ENCODE measurements at regions not wholly inside any gene's neighbourhood (a gene's known extent, or its start where the extent isn't known, plus 50 kb on each side); places are given as distances from the start of the nearest gene placed in this dataset.

DNA sequence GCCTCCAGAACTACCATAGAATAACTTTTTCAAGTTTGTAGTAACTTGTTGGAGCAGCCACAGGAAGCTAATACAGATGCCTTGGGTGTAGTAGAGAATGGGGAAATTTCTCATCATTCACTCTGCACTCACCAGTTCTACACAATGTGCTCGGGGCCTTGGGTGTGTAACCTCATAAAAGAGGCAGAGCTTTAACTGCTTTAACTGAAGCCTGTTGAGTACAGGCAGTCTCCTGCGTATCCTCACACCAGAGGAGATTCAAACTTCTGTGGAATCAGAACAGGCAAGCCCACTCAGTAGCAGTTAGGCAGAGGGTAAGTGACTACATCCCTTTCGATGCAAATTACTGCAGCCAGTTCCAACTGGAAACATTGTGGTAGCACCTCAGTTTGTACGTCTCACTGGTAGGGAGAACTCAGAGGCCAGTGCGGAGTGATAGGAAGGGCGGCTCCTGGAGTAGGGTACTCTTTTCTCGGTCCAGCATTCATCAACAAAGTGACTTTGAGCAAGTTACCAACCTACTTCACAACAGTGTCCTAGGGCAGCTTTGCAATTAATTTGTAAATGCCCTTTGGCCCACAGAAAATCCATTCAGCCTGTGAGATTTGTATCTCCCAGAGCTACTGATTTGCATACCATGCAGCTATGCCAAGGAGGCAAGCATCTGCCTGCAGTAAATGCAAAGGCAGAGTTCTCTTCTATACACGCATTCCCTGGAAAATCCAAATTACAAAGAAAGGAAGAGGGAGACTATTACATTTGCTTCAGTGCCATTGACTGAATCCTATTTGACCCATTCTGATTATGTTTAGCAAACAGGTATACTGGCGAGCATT, 904.3 kb downstream of the DIAPH3 start:
- BruUV-seq (replicated peaks) = no TSS peak
- H3K9me3 Mint-ChIP-seq (ENCODE audit: unreplicated experiment) = peaks cover 7% of the 10 kb centered on the region
- H3K4me1 Mint-ChIP-seq (ENCODE audit: insufficient read depth, unreplicated experiment) = no peaks in the 10 kb centered on the region
- ChIA-PET CTCF (no interaction called here), POLR2A (no interaction called here)
- peaks cover 68% of the 10 kb centered on the region for H3K27me3 Mint-ChIP-seq (ENCODE audit: insufficient read depth, unreplicated experiment)
- intact Hi-C loops (cut with micrococcal nuclease) = no loop called here
- H3K4me3 Mint-ChIP-seq (ENCODE audit: unreplicated experiment) = no peak overlapping the region
- no peaks in the 10 kb centered on the region for H3K36me3 Mint-ChIP-seq (ENCODE audit: insufficient read depth, unreplicated experiment)
- H3K27ac Mint-ChIP-seq (ENCODE audit: low read depth, unreplicated experiment) = no peak overlapping the region
- TF ChIP-seq, protein P1, sequence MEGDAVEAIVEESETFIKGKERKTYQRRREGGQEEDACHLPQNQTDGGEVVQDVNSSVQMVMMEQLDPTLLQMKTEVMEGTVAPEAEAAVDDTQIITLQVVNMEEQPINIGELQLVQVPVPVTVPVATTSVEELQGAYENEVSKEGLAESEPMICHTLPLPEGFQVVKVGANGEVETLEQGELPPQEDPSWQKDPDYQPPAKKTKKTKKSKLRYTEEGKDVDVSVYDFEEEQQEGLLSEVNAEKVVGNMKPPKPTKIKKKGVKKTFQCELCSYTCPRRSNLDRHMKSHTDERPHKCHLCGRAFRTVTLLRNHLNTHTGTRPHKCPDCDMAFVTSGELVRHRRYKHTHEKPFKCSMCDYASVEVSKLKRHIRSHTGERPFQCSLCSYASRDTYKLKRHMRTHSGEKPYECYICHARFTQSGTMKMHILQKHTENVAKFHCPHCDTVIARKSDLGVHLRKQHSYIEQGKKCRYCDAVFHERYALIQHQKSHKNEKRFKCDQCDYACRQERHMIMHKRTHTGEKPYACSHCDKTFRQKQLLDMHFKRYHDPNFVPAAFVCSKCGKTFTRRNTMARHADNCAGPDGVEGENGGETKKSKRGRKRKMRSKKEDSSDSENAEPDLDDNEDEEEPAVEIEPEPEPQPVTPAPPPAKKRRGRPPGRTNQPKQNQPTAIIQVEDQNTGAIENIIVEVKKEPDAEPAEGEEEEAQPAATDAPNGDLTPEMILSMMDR (IDR thresholded peaks at IDR 0.05; ENCODE audit: unreplicated experiment) = no peak
- no peak for DNase-seq (ENCODE audit: unreplicated experiment)

DNA sequence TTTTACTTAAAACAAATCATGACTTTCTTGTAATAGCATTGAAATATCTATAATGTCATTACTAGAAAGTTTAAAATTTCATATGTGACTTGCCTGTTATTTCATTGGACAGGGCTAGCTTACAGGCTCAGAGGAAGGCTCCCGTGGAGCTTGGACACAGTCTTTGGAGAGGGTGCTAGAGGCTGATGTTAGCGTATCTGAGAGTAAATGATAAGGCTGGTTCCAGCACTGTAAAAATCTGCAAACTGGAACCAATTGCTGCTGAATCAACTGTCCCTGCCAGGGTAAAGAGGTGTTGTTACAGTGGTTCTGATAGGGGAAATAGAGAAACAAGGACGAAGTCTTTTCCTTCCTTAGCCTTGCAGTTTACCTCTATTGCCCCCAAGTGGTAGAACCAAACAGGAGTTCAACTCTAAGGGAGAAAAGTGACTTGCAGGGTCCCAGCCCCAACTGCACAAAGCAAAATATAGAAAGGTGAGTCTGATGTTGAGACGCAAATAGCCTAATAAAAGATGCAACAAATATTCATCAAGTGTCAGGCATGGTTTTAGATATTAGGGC, 901.7 kb downstream of the DIAPH3 start:
- Mint-ChIP-seq H3K4me3 (ENCODE audit: unreplicated experiment) (no peak overlapping the region), H3K36me3 (ENCODE audit: insufficient read depth, unreplicated experiment) (no peaks in the 10 kb centered on the region), H3K27ac (ENCODE audit: low read depth, unreplicated experiment) (no peak overlapping the region), H3K4me1 (ENCODE audit: insufficient read depth, unreplicated experiment) (no peaks in the 10 kb centered on the region), H3K27me3 (ENCODE audit: insufficient read depth, unreplicated experiment) (peaks cover 67% of the 10 kb centered on the region), H3K9me3 (ENCODE audit: unreplicated experiment) (no peaks in the 10 kb centered on the region)
- peak; percentile 31 for DNase-seq (ENCODE audit: unreplicated experiment)
- TF ChIP-seq, protein P1 (IDR thresholded peaks at IDR 0.05; ENCODE audit: unreplicated experiment) = no peak
- ChIA-PET POLR2A (no interaction called here), CTCF (interaction anchor here (0.6 kb wide), 1 partner anchor 342 kb away, joined by 3 read pairs; no protein-coding TSS in a partner anchor)
- BruUV-seq (replicated peaks) = no TSS peak
- intact Hi-C loops (cut with micrococcal nuclease) = no loop called here

DNA sequence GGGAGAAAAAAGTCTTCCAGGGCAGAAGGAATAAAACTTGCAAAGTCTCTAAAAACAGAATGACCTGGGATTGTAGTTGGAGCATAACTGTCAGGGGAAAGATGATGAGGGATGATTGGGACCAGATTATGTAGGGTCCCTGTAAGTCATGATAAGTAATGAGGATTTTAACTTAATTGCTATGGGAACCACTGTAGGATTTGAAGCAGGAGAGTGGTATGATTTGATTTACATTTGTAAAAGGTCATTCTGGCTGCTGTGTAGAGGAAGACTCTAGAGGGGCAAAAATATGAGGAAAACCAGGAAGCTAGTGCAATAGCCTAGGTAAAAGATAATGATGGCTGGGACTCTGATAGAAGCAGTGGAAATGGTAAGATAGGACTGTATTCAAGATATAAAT, 900.2 kb downstream of the DIAPH3 start:
- CTCF ChIA-PET = no interaction called here
- no peak overlapping the region for H3K27ac Mint-ChIP-seq (ENCODE audit: low read depth, unreplicated experiment)

DNA sequence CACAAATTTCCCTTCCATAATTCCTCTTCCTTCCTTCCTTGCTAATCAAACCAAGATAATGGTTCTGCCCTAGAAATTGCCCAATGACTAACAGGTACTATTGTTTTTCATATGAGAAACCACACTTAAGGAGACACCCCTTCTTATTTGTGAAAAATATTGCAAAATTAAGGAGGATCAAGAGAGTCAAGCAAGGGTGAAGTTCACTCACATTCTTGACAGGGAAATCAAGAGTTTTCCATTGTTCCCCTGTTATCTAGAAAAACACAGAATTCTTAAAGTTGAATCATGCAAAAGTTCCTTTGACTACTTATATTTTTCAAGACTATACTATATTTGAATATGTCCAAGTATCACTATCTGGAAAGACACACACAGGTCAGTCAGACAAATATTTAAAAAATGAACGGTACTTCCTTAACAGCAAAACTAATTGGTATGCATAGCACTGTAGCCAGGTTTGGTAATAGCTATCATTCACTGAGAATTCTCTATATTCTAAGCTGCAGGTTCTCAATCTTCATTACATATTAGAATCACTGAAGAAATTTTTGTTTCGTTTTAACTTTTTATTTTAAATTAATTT, 897.2 kb downstream of the DIAPH3 start:
- no peak overlapping the region for H3K27ac Mint-ChIP-seq (ENCODE audit: low read depth, unreplicated experiment)
- POLR2A ChIA-PET = no interaction called here
- TF ChIP-seq, protein P1 (IDR thresholded peaks at IDR 0.05; ENCODE audit: unreplicated experiment) = no peak
- no peaks in the 10 kb centered on the region for H3K36me3 Mint-ChIP-seq (ENCODE audit: insufficient read depth, unreplicated experiment)
- H3K27me3 Mint-ChIP-seq (ENCODE audit: insufficient read depth, unreplicated experiment) = peaks cover 76% of the 10 kb centered on the region
- no peak overlapping the region for H3K4me3 Mint-ChIP-seq (ENCODE audit: unreplicated experiment)
- intact Hi-C loops (cut with micrococcal nuclease) = no loop called here
- DNase-seq (ENCODE audit: unreplicated experiment) = no peak
- no peaks in the 10 kb centered on the region for H3K4me1 Mint-ChIP-seq (ENCODE audit: insufficient read depth, unreplicated experiment)
- CTCF ChIA-PET = no interaction called here
- no TSS peak for BruUV-seq (replicated peaks)
- H3K9me3 Mint-ChIP-seq (ENCODE audit: unreplicated experiment) = no peaks in the 10 kb centered on the region

More for the DNA sequence above, 900.2 kb downstream of the DIAPH3 start:
- TF ChIP-seq, protein P1 (IDR thresholded peaks at IDR 0.05; ENCODE audit: unreplicated experiment) = no peak
- H3K9me3 Mint-ChIP-seq (ENCODE audit: unreplicated experiment) = no peaks in the 10 kb centered on the region
- H3K36me3 Mint-ChIP-seq (ENCODE audit: insufficient read depth, unreplicated experiment) = no peaks in the 10 kb centered on the region
- no peaks in the 10 kb centered on the region for H3K4me1 Mint-ChIP-seq (ENCODE audit: insufficient read depth, unreplicated experiment)
- no peak overlapping the region for H3K4me3 Mint-ChIP-seq (ENCODE audit: unreplicated experiment)
- intact Hi-C loops (cut with micrococcal nuclease) = no loop called here
- POLR2A ChIA-PET = no interaction called here
- H3K27me3 Mint-ChIP-seq (ENCODE audit: insufficient read depth, unreplicated experiment) = peaks cover 69% of the 10 kb centered on the region
- DNase-seq (ENCODE audit: unreplicated experiment) = no peak
- BruUV-seq (replicated peaks) = no TSS peak
